Activated CD4-positive, alpha-beta T cell treated with anti-CD3 and anti-CD28 coated beads, Interleukin-2, amount 10 ng/mL, durations not matched to agents 7 days and 5 days (primary cell): ENCODE measurements at regions not wholly inside any gene's neighbourhood (a gene's known extent, or its start where the extent isn't known, plus 50 kb on each side); places are given as distances from the start of the nearest gene placed in this dataset.

Source experiments
- CTCF ChIA-PET: fragments of 350-600 bp; sonication (Branson Sonifier 250); formaldehyde crosslinking; loops from one replicate; lab custom pipeline; 2021; ENCODE audit warnings: antibody characterized with exemption; lab: Charles Lee
- POLR2A ChIA-PET: fragments of 350-600 bp; sonication (Branson Sonifier 250); formaldehyde crosslinking; loops from one replicate; lab custom pipeline; 2021; ENCODE audit warnings: antibody characterized with exemption; lab: Charles Lee
- DNase-seq: peaks from one replicate; pipeline ENCODE4 v3.0.0-alpha.2; 2020
- H3K27ac Mint-ChIP-seq: one replicate; pipeline ENCODE4 v1.8.0; 2021; ENCODE audit warnings: mild to moderate bottlenecking, moderate library complexity, mixed read lengths
- H3K27me3 Mint-ChIP-seq: one replicate; pipeline ENCODE4 v1.8.0; 2021; ENCODE audit warnings: mixed read lengths
- H3K36me3 Mint-ChIP-seq: one replicate; pipeline ENCODE4 v1.8.0; 2021; ENCODE audit warnings: low read depth, mixed read lengths
- H3K4me1 Mint-ChIP-seq: one replicate; pipeline ENCODE4 v1.8.0; 2021; ENCODE audit warnings: mixed read lengths
- H3K4me3 Mint-ChIP-seq: one replicate; pipeline ENCODE4 v1.8.0; 2021; ENCODE audit warnings: mild to moderate bottlenecking, moderate library complexity, mixed read lengths
- H3K9me3 Mint-ChIP-seq: one replicate; pipeline ENCODE4 v1.8.0; 2021; ENCODE audit warnings: mixed read lengths

- DNase-seq = no peak
Measured at GRCh38 chr15:75100679-75101078, 77.3 kb downstream of the PPCDC start.

GRCh38 chr15:75104804-75105557 is 81.6 kb downstream of the PPCDC start:
- H3K27me3 Mint-ChIP-seq = peaks cover 9% of the 10 kb centered on the region
- DNase-seq = peak; percentile 28
- CTCF ChIA-PET = interaction anchor here (0.7 to 2.0 kb wide), 7 partner anchors 10 to 112 kb away, joined by 3 to 6 read pairs (median 5); partner anchors contain the start of gene C15orf39
- no peaks in the 10 kb centered on the region for H3K9me3 Mint-ChIP-seq
- no peaks in the 10 kb centered on the region for H3K36me3 Mint-ChIP-seq
- H3K27ac Mint-ChIP-seq = peak overlapping the region; percentile 71
- POLR2A ChIA-PET = no interaction called here
- H3K4me1 Mint-ChIP-seq = peaks cover 34% of the 10 kb centered on the region
- no peak overlapping the region for H3K4me3 Mint-ChIP-seq

More at GRCh38 chr15:75100679-75101078, 77.3 kb downstream of the PPCDC start:
- peaks cover 13% of the 10 kb centered on the region for H3K4me1 Mint-ChIP-seq
- ChIA-PET POLR2A (interaction anchor here (0.6 to 1.0 kb wide), 2 partner anchors 8 to 9 kb away, joined by 3 to 4 read pairs; no protein-coding TSS in a partner anchor), CTCF (interaction anchor here (1.4 to 2.0 kb wide), 2 partner anchors 11 to 13 kb away, joined by 3 to 6 read pairs; no protein-coding TSS in a partner anchor)
- H3K9me3 Mint-ChIP-seq = no peaks in the 10 kb centered on the region
- no peaks in the 10 kb centered on the region for H3K36me3 Mint-ChIP-seq
- no peak overlapping the region for H3K27ac Mint-ChIP-seq
- no peak overlapping the region for H3K4me3 Mint-ChIP-seq
- peaks cover 12% of the 10 kb centered on the region for H3K27me3 Mint-ChIP-seq

GRCh38 chr15:75107516-75107907 is 84.1 kb downstream of the PPCDC start:
- Mint-ChIP-seq H3K27ac (no peak overlapping the region), H3K4me1 (peaks cover 41% of the 10 kb centered on the region)
- CTCF ChIA-PET = interaction anchor here (0.9 to 1.4 kb wide), 4 partner anchors 17 to 94 kb away, joined by 3 to 4 read pairs (median 4); partner anchors contain the start of gene C15orf39

GRCh38 chr15:75107908-75108838 is 84.8 kb downstream of the PPCDC start:
- peaks cover 46% of the 10 kb centered on the region for H3K4me1 Mint-ChIP-seq
- H3K9me3 Mint-ChIP-seq = peaks cover 7% of the 10 kb centered on the region
- H3K27ac Mint-ChIP-seq = peak overlapping the region; percentile 43
- peaks cover 20% of the 10 kb centered on the region for H3K27me3 Mint-ChIP-seq
- peak overlapping the region; percentile 28 for H3K4me3 Mint-ChIP-seq
- POLR2A ChIA-PET = interaction anchor here (0.6 to 0.7 kb wide), 2 partner anchors 8 to 14 kb away, joined by 3 to 4 read pairs; no protein-coding TSS in a partner anchor
- peak; percentile 67 for DNase-seq
- CTCF ChIA-PET = interaction anchor here (0.9 to 1.7 kb wide), 10 partner anchors 9 to 321 kb away, joined by 3 to 6 read pairs (median 4); partner anchors contain the start of gene C15orf39
- H3K36me3 Mint-ChIP-seq = peaks cover 11% of the 10 kb centered on the region

More at GRCh38 chr15:75107516-75107907, 84.1 kb downstream of the PPCDC start:
- H3K9me3 Mint-ChIP-seq = peaks cover under 1% of the 10 kb centered on the region
- POLR2A ChIA-PET = interaction anchor here (0.6 kb wide), 1 partner anchor 13 kb away, joined by 3 read pairs; no protein-coding TSS in a partner anchor
- H3K36me3 Mint-ChIP-seq = peaks cover 7% of the 10 kb centered on the region
- H3K4me3 Mint-ChIP-seq = no peak overlapping the region
- no peak for DNase-seq
- peaks cover 13% of the 10 kb centered on the region for H3K27me3 Mint-ChIP-seq

- H3K4me3 Mint-ChIP-seq = peak overlapping the region; percentile 28
- peaks cover 15% of the 10 kb centered on the region for H3K36me3 Mint-ChIP-seq
- peak overlapping the region; percentile 83 for H3K27ac Mint-ChIP-seq
- ChIA-PET POLR2A (interaction anchor here (0.7 kb wide), 1 partner anchor 9 kb away, joined by 4 read pairs; no protein-coding TSS in a partner anchor), CTCF (interaction anchor here (0.9 to 2.3 kb wide), 9 partner anchors 8 to 322 kb away, joined by 3 to 7 read pairs (median 4); partner anchors contain the start of gene C15orf39)
- peaks cover 17% of the 10 kb centered on the region for H3K27me3 Mint-ChIP-seq
- H3K4me1 Mint-ChIP-seq = peaks cover 47% of the 10 kb centered on the region
- H3K9me3 Mint-ChIP-seq = peaks cover 9% of the 10 kb centered on the region
- DNase-seq = no peak
Measured at GRCh38 chr15:75109021-75109735, 85.8 kb downstream of the PPCDC start.

GRCh38 chr15:75109736-75110130 is 86.3 kb downstream of the PPCDC start:
- H3K9me3 Mint-ChIP-seq = peaks cover 11% of the 10 kb centered on the region
- peaks cover 46% of the 10 kb centered on the region for H3K4me1 Mint-ChIP-seq
- H3K4me3 Mint-ChIP-seq = no peak overlapping the region
- ChIA-PET CTCF (interaction anchor here (1.0 to 2.3 kb wide), 4 partner anchors 18 to 92 kb away, joined by 3 to 7 read pairs (median 6); partner anchors contain the start of gene C15orf39), POLR2A (no interaction called here)
- peak overlapping the region; percentile 70 for H3K27ac Mint-ChIP-seq
- peaks cover 18% of the 10 kb centered on the region for H3K36me3 Mint-ChIP-seq
- DNase-seq = no peak
- peaks cover 17% of the 10 kb centered on the region for H3K27me3 Mint-ChIP-seq

- H3K27me3 Mint-ChIP-seq = peaks cover 16% of the 10 kb centered on the region
- CTCF ChIA-PET = interaction anchor here (0.8 kb wide), 1 partner anchor 27 kb away, joined by 3 read pairs; no protein-coding TSS in a partner anchor
- peaks cover 11% of the 10 kb centered on the region for H3K9me3 Mint-ChIP-seq
- DNase-seq = no peak
- no peak overlapping the region for H3K4me3 Mint-ChIP-seq
- H3K36me3 Mint-ChIP-seq = peaks cover 22% of the 10 kb centered on the region
- POLR2A ChIA-PET = no interaction called here
- no peak overlapping the region for H3K27ac Mint-ChIP-seq
- H3K4me1 Mint-ChIP-seq = peaks cover 40% of the 10 kb centered on the region
Measured at GRCh38 chr15:75112278-75112847, 89.0 kb downstream of the PPCDC start.

- ChIA-PET POLR2A (no interaction called here), CTCF (interaction anchor here (0.6 to 1.6 kb wide), 3 partner anchors 56 to 89 kb away, joined by 3 to 4 read pairs (median 3); partner anchors contain the start of gene C15orf39)
- Mint-ChIP-seq H3K9me3 (peaks cover 14% of the 10 kb centered on the region), H3K27me3 (peaks cover 19% of the 10 kb centered on the region), H3K27ac (no peak overlapping the region), H3K4me1 (peaks cover 37% of the 10 kb centered on the region), H3K36me3 (peaks cover 22% of the 10 kb centered on the region), H3K4me3 (no peak overlapping the region)
- no peak for DNase-seq
Measured at GRCh38 chr15:75112848-75113492, 88.7 kb upstream of the C15orf39 start.

- ChIA-PET CTCF (interaction anchor here (0.6 to 1.6 kb wide), 3 partner anchors 49 to 1221 kb away, joined by 3 to 4 read pairs (median 4); partner anchors contain the start of gene C15orf39), POLR2A (no interaction called here)
- H3K36me3 Mint-ChIP-seq = peaks cover 22% of the 10 kb centered on the region
- peaks cover 23% of the 10 kb centered on the region for H3K4me1 Mint-ChIP-seq
- H3K9me3 Mint-ChIP-seq = peaks cover 15% of the 10 kb centered on the region
- no peak overlapping the region for H3K4me3 Mint-ChIP-seq
- H3K27me3 Mint-ChIP-seq = peaks cover 22% of the 10 kb centered on the region
- H3K27ac Mint-ChIP-seq = no peak overlapping the region
- no peak for DNase-seq
Measured at GRCh38 chr15:75114327-75114726, 87.4 kb upstream of the C15orf39 start.

- Mint-ChIP-seq H3K9me3 (peaks cover 15% of the 10 kb centered on the region), H3K4me3 (no peak overlapping the region), H3K27me3 (peaks cover 22% of the 10 kb centered on the region), H3K4me1 (peaks cover 18% of the 10 kb centered on the region), H3K36me3 (peaks cover 22% of the 10 kb centered on the region), H3K27ac (no peak overlapping the region)
- ChIA-PET CTCF (interaction anchor here (0.6 to 1.0 kb wide), 2 partner anchors 49 to 1221 kb away, joined by 3 to 4 read pairs; no protein-coding TSS in a partner anchor), POLR2A (no interaction called here)
- no peak for DNase-seq
Measured at GRCh38 chr15:75114796-75115195, 86.9 kb upstream of the C15orf39 start.
